Upper lobe of right lung (tissue), 1 donor: ENCODE measurements at regions not wholly inside any gene's neighbourhood (a gene's known extent, or its start where the extent isn't known, plus 50 kb on each side); places are given as distances from the start of the nearest gene placed in this dataset.
A peak's percentile ranks its signal among the peaks of the same experiment; 100 is the strongest.

ENCODE experiments used
- ATAC-seq: fragments of 200-7000 bp; cut with Tn5 transposase; one replicate; pipeline ENCODE4 v1.9.1; 2020; ENCODE audit warnings: mild to moderate bottlenecking, moderate library complexity
- DNase-seq: peaks from one replicate; pipeline ENCODE4 v3.0.0-alpha.2; 2020
- H3K27ac ChIP-seq: fragments of 200-600 bp; one replicate; pipeline ENCODE4 v1.8.0; 2022
- H3K27me3 ChIP-seq: fragments of 200-600 bp; one replicate; pipeline ENCODE4 v1.8.0; 2022; ENCODE audit warnings: mild to moderate bottlenecking
- H3K36me3 ChIP-seq: fragments of 200-600 bp; one replicate; pipeline ENCODE4 v1.8.0; 2022
- H3K4me1 ChIP-seq: fragments of 200-600 bp; one replicate; pipeline ENCODE4 v1.8.0; 2022
- H3K4me3 ChIP-seq: fragments of 200-600 bp; one replicate; pipeline ENCODE4 v1.8.0; 2022; ENCODE audit warnings: mild to moderate bottlenecking
- H3K9me3 ChIP-seq: fragments of 200-600 bp; one replicate; pipeline ENCODE4 v1.8.0; 2022
- CTCF ChIP-seq: fragments of 200-600 bp; IDR thresholded peaks from one replicate; pipeline ENCODE4 v1.8.0; 2022; ENCODE audit warnings: antibody characterized with exemption
- intact Hi-C: fragments of 100-400 bp; cut with DNase I; formaldehyde crosslinking; loops from one replicate; pipeline ENCODE4 v1.11.0; 2022
- donor health status: DM: no; HTN: yes; CAD: no; lungs with severe emphysema.

GRCh38 chr16:85435700-85436099, 177.4 kb upstream of the GSE1 start:
- Histone ChIP-seq H3K4me1 (peaks cover 14% of the 10 kb centered on the region), H3K27ac (no peak overlapping the region), H3K9me3 (no peaks in the 10 kb centered on the region), H3K27me3 (no peaks in the 10 kb centered on the region), H3K36me3 (no peaks in the 10 kb centered on the region), H3K4me3 (no peak overlapping the region)
- no peak for TF ChIP-seq CTCF
- ATAC-seq = no peak
- intact Hi-C loops = no loop called here
- no peak for DNase-seq

GRCh38 chr16:85436207-85436606, 176.9 kb upstream of the GSE1 start:
- DNase-seq (no peak), ATAC-seq (no peak)
- Histone ChIP-seq H3K27ac (peak overlapping the region; percentile 42), H3K9me3 (no peaks in the 10 kb centered on the region), H3K36me3 (no peaks in the 10 kb centered on the region), H3K27me3 (no peaks in the 10 kb centered on the region), H3K4me1 (peaks cover 14% of the 10 kb centered on the region), H3K4me3 (no peak overlapping the region)
- intact Hi-C loops = no loop called here
- TF ChIP-seq CTCF = no peak

DNA sequence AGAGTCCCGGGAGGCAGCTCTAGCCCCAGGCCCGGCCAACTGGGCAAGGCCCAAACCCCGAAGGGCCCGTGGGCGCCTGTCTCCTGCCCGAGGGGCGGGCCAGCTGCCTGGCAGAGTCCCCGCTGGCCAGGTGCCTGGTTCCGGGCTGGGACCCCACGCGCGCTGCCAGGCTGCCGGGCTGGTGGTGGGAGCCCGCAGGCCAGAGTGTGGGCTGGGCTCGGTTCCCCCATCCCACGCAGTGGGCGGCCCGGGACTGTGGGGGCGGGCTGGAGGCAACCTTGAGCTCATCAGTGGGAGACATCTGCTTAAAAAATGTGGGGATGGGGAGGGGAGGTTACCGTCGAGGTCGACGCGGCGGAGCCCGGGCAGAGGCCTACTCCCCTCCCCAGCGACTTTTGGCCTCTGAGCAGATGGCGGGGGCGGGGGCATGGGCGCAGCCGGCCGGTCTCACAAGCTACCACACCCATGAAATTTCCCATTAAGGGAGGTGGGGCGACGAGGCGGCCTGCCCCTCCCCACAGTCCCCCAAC, 176.4 kb upstream of the GSE1 start:
- Histone ChIP-seq H3K4me1 (peaks cover 14% of the 10 kb centered on the region), H3K4me3 (no peak overlapping the region), H3K27ac (peak overlapping the region; percentile 42), H3K36me3 (no peaks in the 10 kb centered on the region), H3K27me3 (no peaks in the 10 kb centered on the region), H3K9me3 (no peaks in the 10 kb centered on the region)
- DNase-seq (no peak), ATAC-seq (peak; percentile 27)
- no peak for TF ChIP-seq CTCF
- intact Hi-C loops = no loop called here

DNA sequence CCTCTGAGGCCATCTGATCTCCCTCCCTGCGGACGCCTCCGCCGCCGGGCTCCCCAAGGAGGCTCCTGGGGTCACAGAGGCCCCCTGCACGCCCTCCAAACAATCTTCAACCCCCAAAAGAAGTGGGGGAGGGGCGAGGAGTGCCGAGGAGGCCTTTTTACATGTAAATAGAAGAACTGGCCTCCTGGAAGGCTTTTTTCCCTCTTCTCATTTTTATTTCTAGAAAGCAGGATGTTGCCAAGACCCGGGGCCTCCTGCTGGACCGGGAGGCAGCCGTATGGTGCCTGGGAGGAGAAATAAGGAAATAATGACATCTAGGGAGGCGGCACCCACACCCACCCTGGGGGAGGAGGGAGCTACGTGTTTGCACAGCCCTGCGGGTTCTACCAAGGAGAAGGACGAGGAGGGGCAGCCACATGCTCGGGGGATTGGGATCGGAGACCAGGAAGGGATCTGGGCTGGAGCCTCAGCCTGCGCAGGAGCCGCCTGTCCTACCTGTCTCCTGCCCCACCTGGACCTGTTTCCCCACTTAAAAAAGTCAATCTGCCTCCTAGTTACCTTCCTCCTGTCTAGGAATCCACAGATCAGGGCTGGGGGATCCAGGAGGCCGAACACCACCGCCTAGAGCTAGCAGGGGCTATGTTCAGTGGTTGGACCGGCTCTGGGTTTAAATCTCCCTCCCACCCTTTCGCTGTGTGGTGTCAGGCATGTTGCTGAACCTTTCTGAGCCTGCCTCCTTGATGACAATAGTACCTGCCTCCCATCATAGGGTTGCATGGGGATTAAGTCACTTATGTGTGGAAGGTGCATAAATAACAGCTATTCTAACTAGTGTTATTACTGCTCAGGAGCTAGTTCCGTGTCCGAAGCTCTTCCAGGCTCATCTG, 175.7 kb upstream of the GSE1 start:
- peak overlapping the region; percentile 42 for H3K27ac ChIP-seq
- peak; percentile 77 for ATAC-seq
- no peak overlapping the region for H3K4me3 ChIP-seq

GRCh38 chr16:85438981-85439685, 174.0 kb upstream of the GSE1 start:
- H3K36me3 ChIP-seq = no peaks in the 10 kb centered on the region
- ATAC-seq = no peak
- H3K4me3 ChIP-seq = no peak overlapping the region
- TF ChIP-seq CTCF = no peak
- H3K9me3 ChIP-seq = no peaks in the 10 kb centered on the region
- no peak overlapping the region for H3K27ac ChIP-seq
- DNase-seq = no peak
- H3K27me3 ChIP-seq = no peaks in the 10 kb centered on the region
- H3K4me1 ChIP-seq = peaks cover 14% of the 10 kb centered on the region
- intact Hi-C loops = no loop called here

More for the DNA sequence above, 175.7 kb upstream of the GSE1 start:
- Histone ChIP-seq H3K27me3 (no peaks in the 10 kb centered on the region), H3K9me3 (no peaks in the 10 kb centered on the region), H3K36me3 (no peaks in the 10 kb centered on the region), H3K4me1 (peaks cover 14% of the 10 kb centered on the region)
- TF ChIP-seq CTCF = no peak
- no peak for DNase-seq
- intact Hi-C loops = no loop called here
